HG03095 (cell line): ENCODE measurements at regions not wholly inside any gene's neighbourhood (a gene's known extent, or its start where the extent isn't known, plus 50 kb on each side); places are given as distances from the start of the nearest gene placed in this dataset.
"Not testable (repeated sequence)": the region's sequence is repeated elsewhere in the genome, so short reads cannot be mapped to it uniquely, and the experiment has no call there.

Source experiments
- ATAC-seq: cut with Tn5 transposase; IDR thresholded peaks from one replicate; pipeline ENCODE4 v1.9.1; 2021; ENCODE audit warnings: moderate library complexity; ENCODE audit not compliant: unreplicated experiment

DNA sequence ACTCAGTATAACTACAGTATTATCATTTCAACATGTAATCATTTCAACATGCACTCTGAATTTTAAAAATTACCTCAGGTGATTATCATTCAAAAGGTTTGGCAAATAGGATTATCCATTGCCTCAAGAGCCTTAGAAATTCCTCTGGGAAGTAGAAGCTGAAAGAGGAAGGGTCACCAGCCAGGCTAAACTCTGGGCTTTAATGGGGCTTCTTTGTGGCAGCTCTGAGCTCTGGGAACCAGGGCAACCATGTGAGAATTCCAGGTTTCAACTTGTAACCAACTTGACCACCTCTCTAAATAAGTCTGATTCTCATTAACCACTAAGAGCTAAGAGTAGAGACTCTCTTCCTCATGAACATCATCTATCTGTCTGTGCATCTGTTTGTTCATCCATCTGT lies 117.2 kb upstream of the MED14 start:
- ATAC-seq = no peak

DNA sequence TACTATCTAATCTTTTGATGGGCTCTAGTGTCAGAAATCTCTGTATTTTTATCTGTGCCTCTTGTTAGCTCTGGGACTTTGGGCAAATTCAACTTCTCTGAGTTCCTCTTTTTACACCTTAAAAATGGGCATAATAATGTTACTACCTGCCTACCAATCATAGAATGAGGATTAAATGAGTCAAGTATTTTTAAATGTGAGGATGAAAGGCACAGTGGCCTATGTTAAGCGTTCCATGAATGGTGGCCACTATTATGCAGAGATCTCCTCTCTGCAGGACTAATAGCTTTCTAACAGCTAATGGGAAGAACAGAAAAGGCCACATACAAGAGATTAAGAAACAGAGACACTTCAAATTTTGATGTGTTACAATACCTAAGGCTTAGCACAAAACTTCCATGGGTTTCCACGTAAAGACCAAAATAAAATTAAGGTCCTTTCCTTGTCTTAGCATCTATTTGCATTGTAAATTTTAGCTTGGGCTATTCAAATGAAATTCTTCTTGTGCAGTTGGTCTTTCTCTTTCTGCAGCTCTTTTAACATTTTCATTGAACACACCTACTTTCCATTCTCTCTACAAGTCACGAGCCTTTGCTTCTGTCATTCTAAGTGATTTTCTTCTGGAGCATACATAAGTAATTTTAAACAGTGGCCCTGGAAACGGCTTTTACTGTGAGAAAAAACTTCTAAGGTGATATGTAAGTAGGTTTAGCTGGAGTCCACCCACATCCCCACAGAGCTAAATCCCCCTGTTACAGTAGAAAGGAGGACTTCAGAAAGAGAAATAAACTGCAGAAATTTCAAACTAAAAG lies 117.9 kb upstream of the MED14 start:
- no peak for ATAC-seq

DNA sequence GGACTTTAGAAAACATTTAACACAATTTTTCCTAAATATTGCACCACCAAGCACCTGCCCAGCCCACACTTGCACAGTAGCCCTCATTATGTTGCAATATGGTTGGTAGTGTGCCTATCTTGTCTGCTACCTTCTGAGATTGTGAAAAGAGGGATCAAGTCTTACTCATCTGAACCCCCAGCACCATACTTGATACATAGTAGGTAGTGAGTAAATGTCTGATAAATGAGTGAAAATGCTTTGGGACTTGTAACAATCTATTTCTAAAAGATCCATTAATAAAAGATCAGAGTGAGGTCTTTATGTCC lies 118.4 kb upstream of the MED14 start:
- ATAC-seq = no peak

DNA sequence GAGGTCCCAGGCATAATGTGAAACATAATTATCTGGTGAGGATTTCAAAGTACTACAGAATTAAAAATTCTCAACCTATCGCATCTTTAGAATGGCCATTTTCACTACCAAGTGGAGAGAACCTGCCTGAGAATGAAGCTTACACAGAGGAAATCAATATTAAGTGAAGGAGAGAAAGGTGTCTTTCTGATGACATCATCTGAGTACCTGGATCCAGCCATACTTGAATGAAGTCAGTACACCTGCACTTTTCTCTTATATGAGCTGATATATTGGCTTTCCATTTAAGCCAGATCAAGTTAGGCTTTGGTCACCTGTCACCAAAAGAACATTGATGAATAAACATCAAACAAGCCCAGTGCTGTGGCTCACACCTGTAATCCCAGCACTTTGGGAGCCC lies 118.9 kb upstream of the MED14 start:
- ATAC-seq = no peak

DNA sequence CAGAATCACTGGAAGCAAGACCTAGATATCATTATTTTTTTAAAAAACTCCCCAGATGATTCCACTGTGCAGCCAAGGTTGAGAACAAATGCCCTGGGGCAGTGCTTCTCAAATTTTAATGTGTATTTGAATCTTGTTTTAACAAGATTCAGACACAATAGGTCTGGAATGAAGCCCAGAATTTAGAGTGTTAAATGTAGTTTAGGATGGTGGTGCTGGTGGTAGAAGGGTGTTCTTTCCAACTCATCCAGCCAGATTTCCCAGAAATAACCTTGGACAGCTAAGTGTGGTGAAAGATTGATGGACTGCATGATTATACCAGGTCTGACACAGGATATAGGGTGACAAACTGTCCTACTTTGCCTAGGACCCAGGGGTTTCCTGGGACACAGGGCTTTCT lies 120.1 kb upstream of the MED14 start:
- no peak for ATAC-seq

DNA sequence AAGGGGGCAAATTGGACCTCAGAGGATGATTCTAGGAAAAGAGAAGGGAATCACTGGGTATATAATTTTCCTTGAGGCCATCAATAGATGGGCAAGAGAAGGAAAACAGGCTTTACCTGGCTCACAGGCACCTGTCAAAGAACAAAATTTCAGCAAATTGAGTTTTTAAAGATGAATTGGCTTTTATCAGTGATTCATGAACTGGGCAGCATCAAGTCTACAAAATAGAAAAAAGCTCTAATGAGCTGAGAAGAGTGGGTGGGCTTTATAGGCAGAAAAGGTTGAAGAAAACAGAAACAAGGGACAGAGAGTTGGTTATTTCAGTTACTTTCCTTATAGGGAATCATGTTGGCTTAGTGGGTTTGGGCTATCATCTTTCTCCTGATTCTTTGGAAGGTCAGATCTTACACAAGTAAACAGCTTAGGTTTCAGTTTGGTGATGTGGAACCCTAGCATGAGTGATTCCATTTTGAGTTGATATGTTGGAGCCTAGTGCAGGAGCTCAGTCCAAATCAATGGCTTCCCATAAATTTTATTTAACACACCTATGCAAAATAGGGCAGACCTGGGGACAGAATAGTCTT lies 120.7 kb upstream of the MED14 start:
- no peak for ATAC-seq

DNA sequence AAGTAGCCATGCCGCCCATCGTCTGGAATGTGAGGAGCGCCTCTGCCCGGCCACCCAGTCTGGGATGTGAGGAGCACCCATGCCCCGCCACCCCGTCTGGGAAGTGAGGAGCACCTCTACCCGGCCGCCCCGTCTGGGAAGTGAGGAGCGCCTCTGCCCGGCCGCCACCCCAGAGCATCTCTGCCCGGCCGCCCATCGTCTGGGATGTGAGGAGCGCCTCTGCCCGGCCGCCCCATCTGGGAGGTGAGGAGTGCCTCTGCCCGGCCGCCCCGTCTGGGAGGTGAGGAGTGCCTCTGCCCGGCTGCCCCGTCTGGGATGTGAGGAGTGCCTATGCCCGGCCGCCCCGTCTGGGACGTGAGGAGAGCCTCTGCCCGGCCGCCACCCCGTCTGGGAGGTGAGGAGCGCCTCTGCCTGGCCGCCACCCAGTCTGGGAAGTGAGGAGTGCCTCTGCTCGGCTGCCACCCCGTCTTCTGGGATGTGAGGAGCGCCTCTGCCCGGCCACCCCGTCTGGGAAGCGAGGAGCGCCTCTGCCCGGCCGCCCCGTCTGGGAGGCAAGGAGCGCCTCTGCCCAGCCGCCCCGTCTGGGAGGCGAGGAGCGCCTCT lies 126.7 kb upstream of the MED14 start:
- ATAC-seq = not testable (repeated sequence)

DNA sequence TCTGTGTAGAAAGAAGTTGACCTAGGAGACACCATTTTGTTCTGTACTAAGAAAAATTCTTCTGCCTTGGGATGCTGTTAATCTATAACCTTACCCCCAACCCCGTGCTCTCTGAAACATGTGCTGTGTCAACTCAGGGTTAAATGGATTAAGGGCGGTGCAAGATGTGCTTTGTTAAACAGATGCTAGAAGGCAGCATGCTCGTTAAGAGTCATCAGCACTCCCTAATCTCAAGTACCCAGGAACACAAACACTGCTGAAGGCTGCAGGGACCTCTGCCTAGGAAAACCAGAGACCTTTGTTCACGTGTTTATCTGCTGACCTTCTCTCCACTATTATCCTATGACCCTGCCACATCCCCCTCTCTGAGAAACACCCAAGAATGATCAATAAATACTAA lies 127.9 kb upstream of the MED14 start:
- ATAC-seq = not testable (repeated sequence)

DNA sequence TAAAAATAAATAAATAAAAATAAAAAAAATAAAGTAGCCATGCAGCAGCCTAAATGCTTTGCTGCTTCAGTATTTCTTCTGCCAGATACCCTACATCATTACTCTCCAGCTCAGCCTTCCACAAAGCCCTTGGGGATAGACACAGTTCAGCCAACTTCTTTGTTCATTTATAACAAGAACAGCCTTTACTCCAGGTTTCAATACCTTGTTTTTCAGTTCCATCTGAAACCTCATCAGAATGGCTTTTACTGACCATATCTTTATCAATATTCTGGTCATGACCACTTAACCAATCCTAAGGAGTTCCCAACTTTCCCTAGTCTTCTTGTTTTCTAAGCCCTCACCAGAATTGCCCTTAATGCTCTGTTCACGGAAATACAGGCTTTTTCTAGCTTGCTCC lies 128.3 kb upstream of the MED14 start:
- no peak for ATAC-seq

DNA sequence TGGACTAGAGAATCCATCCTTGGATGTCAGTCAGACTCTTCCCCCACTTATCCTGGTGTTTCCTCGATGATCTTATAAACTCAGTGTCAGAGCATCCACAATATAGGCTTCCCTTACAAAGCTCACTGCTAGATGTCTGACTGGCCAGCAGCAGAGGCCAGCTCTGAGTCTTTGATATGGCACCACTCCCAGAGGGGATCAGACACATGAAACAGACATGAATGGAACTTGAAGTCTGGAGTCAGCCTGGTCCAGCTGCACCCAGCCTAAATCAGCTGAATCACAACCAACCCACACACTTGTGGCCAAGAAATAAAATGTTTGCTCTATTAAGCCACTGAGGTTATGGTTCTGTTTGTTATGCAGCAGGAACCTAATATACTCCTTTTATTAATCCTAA lies 129.6 kb upstream of the MED14 start:
- no peak for ATAC-seq

DNA sequence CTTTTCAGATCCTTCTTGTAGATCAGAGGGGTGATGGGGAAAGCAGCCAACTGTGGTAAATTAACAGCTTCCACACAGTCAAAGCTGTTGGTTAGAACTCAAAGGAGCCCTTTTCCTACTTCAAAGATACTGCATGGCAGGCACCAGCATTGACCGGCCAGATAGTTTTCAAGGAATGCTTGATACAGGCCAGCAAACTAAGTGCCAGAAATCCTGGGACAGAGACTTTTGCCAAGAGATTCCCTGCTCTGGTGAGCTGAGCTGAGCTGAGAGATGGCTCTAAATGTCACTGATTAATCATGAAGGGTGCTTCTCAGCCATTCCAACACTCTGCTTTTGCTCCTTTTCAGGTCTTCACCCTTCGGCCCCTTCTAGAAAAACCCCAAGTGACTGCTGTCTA lies 131.6 kb upstream of the MED14 start:
- no peak for ATAC-seq

DNA sequence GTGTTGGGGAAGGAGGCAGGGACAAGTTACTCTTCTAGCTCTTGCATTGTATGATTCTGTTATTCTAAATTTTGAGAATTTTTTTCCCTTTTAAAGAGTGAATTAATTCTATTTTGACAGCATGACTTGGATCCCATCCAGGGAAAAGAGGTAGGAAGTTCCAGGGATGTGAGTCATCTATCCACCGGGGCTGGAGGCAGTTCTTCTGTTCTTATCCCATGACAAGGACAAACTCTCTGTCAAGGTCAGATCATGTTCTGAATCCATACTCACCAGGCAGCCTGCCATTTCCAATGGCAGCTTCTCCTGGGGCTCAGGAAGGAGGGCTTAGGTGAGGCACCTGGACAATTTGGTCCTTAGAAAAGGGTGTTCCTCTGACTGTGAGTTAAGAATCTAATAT lies 132.0 kb upstream of the MED14 start:
- ATAC-seq = no peak

DNA sequence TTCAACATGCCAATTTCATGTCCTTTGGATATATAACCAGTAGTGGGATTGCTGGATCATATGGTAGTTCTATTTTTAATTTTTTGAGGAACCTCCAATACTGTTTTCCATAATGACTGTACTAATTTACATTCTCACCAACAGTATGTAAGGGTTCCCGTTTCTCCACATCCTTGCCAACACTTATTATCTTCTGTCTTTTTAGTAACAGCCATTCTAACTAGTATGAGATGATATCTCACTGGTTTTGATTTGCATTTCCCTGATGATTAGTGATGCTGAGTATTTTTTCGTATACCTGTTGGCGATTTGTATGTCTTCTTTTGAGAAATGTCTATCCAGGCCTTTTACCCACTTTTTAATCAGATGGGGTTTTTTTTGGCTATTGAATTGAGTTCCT lies 133.5 kb upstream of the MED14 start:
- ATAC-seq = no peak

DNA sequence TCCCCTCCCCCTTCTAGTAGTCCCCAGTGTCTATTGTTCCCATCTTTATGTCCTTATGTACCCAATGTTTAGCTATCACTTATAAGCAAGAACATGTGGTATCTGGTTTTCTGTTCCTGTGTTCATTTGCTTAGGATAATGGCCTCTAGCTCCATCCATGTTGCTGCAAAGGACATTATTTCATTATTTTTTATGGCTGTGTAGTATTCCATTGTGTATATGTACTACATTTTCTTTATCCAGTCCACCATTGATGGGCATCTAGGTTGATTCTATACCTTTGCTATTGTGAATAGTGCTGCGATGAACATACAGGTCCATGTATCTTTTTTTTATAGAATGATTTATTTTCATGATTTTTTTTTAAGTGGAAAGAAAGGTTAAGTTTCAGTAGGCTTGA lies 135.6 kb upstream of the MED14 start:
- not testable (repeated sequence) for ATAC-seq

DNA sequence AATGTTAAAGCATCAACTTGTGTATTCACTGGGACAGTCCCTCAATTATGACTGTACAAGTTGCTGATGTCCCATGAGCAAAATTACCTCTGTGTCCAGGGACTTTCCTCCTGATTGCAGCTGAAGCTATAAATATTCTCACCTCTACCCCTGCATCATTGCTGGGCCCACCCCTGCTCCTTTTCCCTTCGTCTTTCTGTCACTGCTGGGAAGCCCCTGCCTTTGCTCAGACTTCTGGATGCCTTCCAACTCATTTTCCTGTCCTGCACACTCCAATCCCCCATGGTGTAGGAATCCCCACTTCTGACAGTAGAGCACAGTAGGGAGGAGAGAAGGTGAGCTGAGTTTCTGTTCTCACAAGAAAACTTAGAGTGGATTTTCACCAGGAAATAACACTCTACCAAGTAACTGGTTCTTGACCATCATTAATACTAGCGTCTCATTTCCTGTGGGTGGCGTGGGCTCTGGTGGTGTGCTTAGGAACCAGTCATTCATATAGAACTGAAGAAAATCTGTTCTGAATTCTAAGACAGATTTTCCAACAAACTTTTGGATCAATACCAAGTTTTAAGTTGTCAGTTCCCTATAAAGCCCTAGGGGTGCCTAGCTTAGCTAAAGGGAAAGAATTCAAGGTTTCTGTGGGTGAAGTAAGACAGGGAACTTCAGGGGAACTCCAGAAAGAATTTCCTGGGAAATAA lies 136.2 kb upstream of the MED14 start:
- peak; percentile 76 for ATAC-seq

DNA sequence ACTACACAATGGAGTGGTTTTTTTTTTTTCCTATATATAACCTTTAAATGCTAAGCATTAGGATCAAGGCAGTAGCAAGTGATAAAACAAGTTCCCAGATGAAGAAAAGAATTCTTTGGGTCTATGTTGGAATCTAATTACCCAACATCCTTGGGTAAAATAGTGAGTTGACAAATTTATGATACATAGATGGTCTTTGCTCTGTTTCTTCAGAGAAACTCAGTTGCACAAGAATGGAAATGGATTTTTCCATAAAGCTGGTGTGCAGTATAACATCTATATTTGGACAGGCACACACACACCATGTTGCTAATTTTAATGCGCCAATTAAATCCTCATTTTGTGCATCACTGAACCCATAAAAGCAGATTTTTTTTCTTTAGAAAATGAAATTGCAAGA lies 137.0 kb upstream of the MED14 start:
- no peak for ATAC-seq

DNA sequence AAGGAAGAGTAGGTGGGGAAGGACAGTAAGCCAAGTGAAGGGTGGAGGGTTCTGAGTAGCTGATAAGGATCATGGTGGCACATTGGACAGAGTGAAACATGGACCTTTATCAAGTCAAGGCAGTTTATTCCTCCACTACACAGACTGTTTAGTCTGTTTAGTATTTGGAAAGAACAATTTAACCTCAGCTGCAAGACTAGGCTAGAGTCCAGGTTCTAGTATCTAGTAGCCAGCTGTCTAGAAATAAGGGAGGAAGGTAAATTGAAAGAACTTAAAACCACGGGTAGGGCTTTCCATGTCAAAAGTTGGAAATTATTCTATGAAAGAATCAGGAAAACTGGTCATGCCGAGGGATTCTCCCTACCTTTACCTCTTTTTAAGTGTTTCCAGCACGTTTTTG lies 140.1 kb upstream of the MED14 start:
- ATAC-seq = no peak

DNA sequence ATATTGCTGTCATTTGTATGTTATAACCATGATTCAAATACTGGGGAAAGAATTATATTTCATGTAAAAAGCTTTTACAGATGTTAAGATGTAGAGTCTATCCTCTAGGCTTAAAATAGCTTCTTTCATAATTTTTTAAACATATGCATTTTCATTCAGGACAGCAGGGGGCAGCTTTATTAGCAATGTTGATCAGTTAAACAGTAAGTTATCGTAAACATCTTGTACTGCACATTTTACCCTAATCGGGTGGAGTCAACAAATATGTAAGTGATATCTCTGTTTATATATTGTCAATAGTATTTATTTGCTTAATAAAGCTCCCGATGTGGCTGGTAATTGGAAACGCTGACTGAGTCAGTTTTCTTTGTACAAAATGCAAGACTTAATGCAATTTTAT lies 142.5 kb upstream of the MED14 start:
- ATAC-seq = no peak

DNA sequence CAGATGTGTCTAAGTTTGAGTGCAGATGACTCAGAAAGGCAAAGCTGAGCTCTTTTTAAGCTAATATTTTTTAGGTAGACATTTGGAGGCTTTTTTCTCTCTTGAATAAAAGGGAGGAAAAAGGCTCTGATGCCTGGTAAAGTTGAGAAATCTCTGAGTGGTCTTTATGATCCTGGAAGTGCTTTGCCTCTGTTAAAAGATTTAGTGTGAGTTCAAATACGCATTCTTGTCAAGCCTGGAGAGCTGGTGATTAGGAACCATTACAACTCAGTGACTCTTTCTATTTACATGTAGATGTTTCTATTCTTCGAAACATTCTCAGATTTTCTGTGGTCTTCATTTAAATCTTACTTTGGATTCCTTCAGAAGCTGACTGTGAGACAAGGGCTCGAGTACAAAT lies 143.4 kb upstream of the MED14 start:
- no peak for ATAC-seq

DNA sequence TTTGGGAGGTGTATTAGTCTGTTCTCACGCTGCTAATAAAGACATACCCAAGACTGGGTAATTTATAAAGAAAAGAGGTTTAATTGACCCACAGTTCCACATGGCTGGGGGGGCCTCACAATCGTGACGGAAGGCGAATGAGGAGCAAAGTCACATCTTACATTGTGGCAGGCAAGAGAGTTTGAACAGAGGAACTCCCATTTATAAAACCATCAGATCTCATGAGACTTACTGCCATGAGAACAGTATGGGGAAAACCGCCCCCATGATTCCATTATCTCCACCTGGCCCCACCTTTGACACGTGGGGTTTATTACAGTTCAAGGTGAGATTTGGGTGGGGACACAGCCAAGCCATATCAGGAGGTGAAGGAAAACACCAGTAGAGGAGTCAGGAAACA lies 143.8 kb upstream of the MED14 start:
- not testable (repeated sequence) for ATAC-seq

DNA sequence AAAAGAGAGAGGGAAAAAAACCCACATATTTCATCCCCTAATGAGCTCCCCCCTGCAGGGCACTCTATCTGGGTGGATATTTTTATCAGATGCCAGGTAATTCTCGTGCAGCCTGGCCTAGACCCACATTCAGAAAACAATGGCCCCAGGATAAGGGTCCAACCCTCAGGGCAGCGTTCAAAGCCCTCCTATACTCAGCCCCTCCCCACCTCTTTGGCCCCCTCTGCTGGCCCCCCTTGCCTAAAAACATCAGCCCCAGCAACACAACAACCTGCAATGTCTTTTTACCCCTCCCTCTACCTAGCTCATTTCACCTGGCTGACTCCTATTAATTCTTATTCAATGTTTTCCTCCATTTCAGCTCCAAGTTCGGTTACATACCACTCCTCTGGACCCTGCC lies 145.4 kb upstream of the MED14 start:
- no peak for ATAC-seq

DNA sequence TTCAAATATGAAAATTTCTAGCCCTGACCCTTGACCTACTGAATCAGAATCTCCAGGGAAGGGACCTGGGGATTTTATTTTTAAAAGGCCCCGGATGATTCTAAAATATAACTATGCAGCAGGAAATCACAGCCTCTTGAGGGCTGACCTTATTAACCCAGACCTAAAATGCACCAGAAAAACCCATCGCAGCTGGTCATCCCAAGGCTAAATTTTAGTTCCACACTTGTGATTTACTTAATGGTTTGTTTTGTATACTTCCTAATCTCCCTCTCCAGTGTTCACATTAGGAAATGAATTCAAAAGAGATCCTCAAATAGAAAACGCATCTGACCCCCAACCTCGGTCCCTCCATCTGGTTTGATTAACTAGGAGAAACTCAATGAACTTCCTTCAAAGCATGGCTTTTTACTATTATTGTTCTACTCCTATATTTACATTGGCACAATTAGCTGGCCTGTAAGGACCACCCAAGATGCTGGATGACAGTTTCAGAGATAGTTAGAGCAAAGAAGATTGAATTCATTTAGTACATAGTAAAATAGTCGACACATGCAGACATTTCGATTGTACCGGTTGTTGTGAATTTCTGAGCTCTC lies 147.8 kb upstream of the MED14 start:
- no peak for ATAC-seq
